Astrocyte (in vitro differentiated cells and primary cell): ENCODE measurements at regions not wholly inside any gene's neighbourhood (a gene's known extent, or its start where the extent isn't known, plus 50 kb on each side); places are given as distances from the start of the nearest gene placed in this dataset.

Experiments
- DNase-seq: peaks from one replicate; pipeline ENCODE4 v3.0.0-alpha.2; 2010; ENCODE audit warnings: low read depth
- FAIRE-seq: peaks from 2 replicates; lab custom pipeline; 2011; peaks lifted over from hg19 to GRCh38; lab: Jason Lieb, UNC
- H2AFZ ChIP-seq: 2 replicates; pipeline ENCODE4 v1.6.0; 2012; ENCODE audit warnings: low read depth, low read length, inconsistent platforms
- H3K27ac ChIP-seq: 2 replicates; pipeline ENCODE4 v1.5.1; 2011; ENCODE audit warnings: low read depth, low read length, inconsistent platforms
- H3K27me3 ChIP-seq: 2 replicates; pipeline ENCODE4 v1.6.0; 2011; ENCODE audit warnings: low read length, inconsistent platforms; ENCODE audit not compliant: insufficient read depth
- H3K36me3 ChIP-seq: 2 replicates; pipeline ENCODE4 v1.5.1; 2011; ENCODE audit warnings: low read length, inconsistent platforms; ENCODE audit not compliant: insufficient read depth
- H3K4me1 ChIP-seq: 2 replicates; pipeline ENCODE4 v1.5.1; 2011; ENCODE audit warnings: low read length, inconsistent platforms; ENCODE audit not compliant: insufficient read depth
- H3K4me2 ChIP-seq: 2 replicates; pipeline ENCODE4 v1.6.0; 2012; ENCODE audit warnings: low read length, inconsistent platforms
- H3K4me3 ChIP-seq: 2 replicates; pipeline ENCODE4 v1.5.1; 2011; ENCODE audit warnings: low read depth, mild to moderate bottlenecking, low read length, inconsistent platforms; ENCODE audit not compliant: insufficient read depth
- H3K79me2 ChIP-seq: 2 replicates; pipeline ENCODE4 v1.6.0; 2012; ENCODE audit warnings: mild to moderate bottlenecking, low read length, inconsistent platforms; ENCODE audit not compliant: insufficient read depth
- H3K9ac ChIP-seq: 2 replicates; pipeline ENCODE4 v1.6.0; 2012; ENCODE audit warnings: mild to moderate bottlenecking, low read length, inconsistent platforms
- H3K9me3 ChIP-seq: 2 replicates; pipeline ENCODE4 v1.5.1; 2012; ENCODE audit warnings: low read depth, mild to moderate bottlenecking, low read length, inconsistent platforms; ENCODE audit not compliant: insufficient read depth
- H4K20me1 ChIP-seq: 2 replicates; pipeline ENCODE4 v1.6.0; 2012; ENCODE audit warnings: low read length, inconsistent platforms; ENCODE audit not compliant: insufficient read depth
- H3K27ac Mint-ChIP-seq: one replicate; pipeline ENCODE4 v1.8.0; 2021; ENCODE audit warnings: mild to moderate bottlenecking, mixed read lengths; ENCODE audit not compliant: unreplicated experiment
- H3K27me3 Mint-ChIP-seq: one replicate; pipeline ENCODE4 v1.8.0; 2021; ENCODE audit warnings: low read depth, mixed read lengths; ENCODE audit not compliant: unreplicated experiment
- H3K36me3 Mint-ChIP-seq: one replicate; pipeline ENCODE4 v1.8.0; 2021; ENCODE audit warnings: low read depth, mixed read lengths; ENCODE audit not compliant: unreplicated experiment
- H3K4me1 Mint-ChIP-seq: one replicate; pipeline ENCODE4 v1.8.0; 2021; ENCODE audit warnings: low read depth, mixed read lengths; ENCODE audit not compliant: unreplicated experiment
- H3K4me3 Mint-ChIP-seq: one replicate; pipeline ENCODE4 v1.8.0; 2021; ENCODE audit warnings: mild to moderate bottlenecking, moderate library complexity, mixed read lengths; ENCODE audit not compliant: unreplicated experiment
- H3K9me3 Mint-ChIP-seq: one replicate; pipeline ENCODE4 v1.8.0; 2021; ENCODE audit warnings: mild to moderate bottlenecking, mixed read lengths; ENCODE audit not compliant: unreplicated experiment
- CTCF ChIP-seq: IDR thresholded peaks from 2 replicates; pipeline ENCODE4 v1.5.1; 2011; ENCODE audit warnings: low read depth, mild to moderate bottlenecking, inconsistent platforms, low read length, moderate library complexity; ENCODE audit not compliant: insufficient read depth
- EZH2 ChIP-seq: IDR thresholded peaks from 2 replicates; pipeline ENCODE4 v1.6.1; 2012; ENCODE audit warnings: mild to moderate bottlenecking, low read length, inconsistent platforms; ENCODE audit not compliant: insufficient read depth

DNA sequence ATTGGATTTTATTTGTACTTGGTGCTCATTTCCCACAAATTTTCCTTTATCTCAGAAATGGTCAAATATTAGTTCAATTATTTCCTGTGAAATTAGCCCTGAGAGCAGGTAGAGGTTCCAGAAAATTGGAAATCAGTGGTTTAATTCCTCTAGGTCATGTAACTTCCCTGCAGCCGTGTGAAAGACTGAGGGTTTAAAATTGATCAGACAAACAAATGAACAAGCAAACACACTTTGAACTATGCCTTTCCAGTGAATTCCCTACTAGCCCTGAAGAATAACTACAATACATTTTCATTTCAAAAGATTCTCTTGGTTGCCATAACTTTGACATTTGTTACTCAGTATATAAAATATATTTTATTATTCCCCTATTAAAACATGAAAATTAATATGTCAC is 1116.7 kb downstream of the REEP3 start:
- H3K27me3 Mint-ChIP-seq, result no peaks in the 10 kb centered on the region
- Histone ChIP-seq H2AFZ (no peak overlapping the region), H3K9ac (no peak overlapping the region), H3K27ac (no peak overlapping the region), H3K9me3 (no peaks in the 10 kb centered on the region), H3K4me1 (no peaks in the 10 kb centered on the region), H3K36me3 (no peaks in the 10 kb centered on the region), H3K27me3 (no peaks in the 10 kb centered on the region), H3K79me2 (no peaks in the 10 kb centered on the region), H3K4me2 (no peak overlapping the region), H3K4me3 (no peak overlapping the region), H4K20me1 (no peaks in the 10 kb centered on the region)
- no peak for DNase-seq
- TF ChIP-seq CTCF, result no peak
- no peak for TF ChIP-seq EZH2
- H3K4me1 Mint-ChIP-seq, result no peaks in the 10 kb centered on the region
- FAIRE-seq, result no peak
- no peak overlapping the region for H3K4me3 Mint-ChIP-seq
- no peaks in the 10 kb centered on the region for H3K9me3 Mint-ChIP-seq
- no peak overlapping the region for H3K27ac Mint-ChIP-seq
- H3K36me3 Mint-ChIP-seq, result no peaks in the 10 kb centered on the region

- Histone ChIP-seq H3K79me2 (no peaks in the 10 kb centered on the region), H3K4me3 (no peak overlapping the region), H3K9me3 (no peaks in the 10 kb centered on the region), H3K9ac (no peak overlapping the region), H3K36me3 (no peaks in the 10 kb centered on the region), H2AFZ (no peak overlapping the region), H3K27ac (no peak overlapping the region), H4K20me1 (no peaks in the 10 kb centered on the region), H3K4me2 (no peak overlapping the region), H3K4me1 (no peaks in the 10 kb centered on the region), H3K27me3 (no peaks in the 10 kb centered on the region)
- Mint-ChIP-seq H3K9me3 (peaks cover 2% of the 10 kb centered on the region), H3K36me3 (no peaks in the 10 kb centered on the region), H3K27me3 (no peaks in the 10 kb centered on the region), H3K4me3 (no peak overlapping the region), H3K27ac (no peak overlapping the region), H3K4me1 (peaks cover 9% of the 10 kb centered on the region)
- TF ChIP-seq CTCF (no peak), EZH2 (no peak)
- FAIRE-seq (no peak), DNase-seq (no peak)
These were observed 1127.7 kb downstream of the REEP3 start for GRCh38 chr10:64648915-64649314.

GRCh38 chr10:64658528-64658927 is 1137.3 kb downstream of the REEP3 start:
- Histone ChIP-seq H3K36me3 (no peaks in the 10 kb centered on the region), H3K27me3 (no peaks in the 10 kb centered on the region), H3K4me2 (no peak overlapping the region), H3K79me2 (no peaks in the 10 kb centered on the region), H3K9ac (no peak overlapping the region), H3K9me3 (no peaks in the 10 kb centered on the region), H3K27ac (no peak overlapping the region), H3K4me3 (no peak overlapping the region), H3K4me1 (no peaks in the 10 kb centered on the region), H2AFZ (no peak overlapping the region), H4K20me1 (no peaks in the 10 kb centered on the region)
- DNase-seq, result no peak
- no peak overlapping the region for H3K4me3 Mint-ChIP-seq
- peak overlapping the region; percentile 68 for H3K27ac Mint-ChIP-seq
- H3K36me3 Mint-ChIP-seq, result no peaks in the 10 kb centered on the region
- no peak for FAIRE-seq
- TF ChIP-seq EZH2 (no peak), CTCF (no peak)
- H3K27me3 Mint-ChIP-seq, result no peaks in the 10 kb centered on the region
- H3K4me1 Mint-ChIP-seq, result peaks cover 4% of the 10 kb centered on the region
- peaks cover 2% of the 10 kb centered on the region for H3K9me3 Mint-ChIP-seq
